ENCODE measurements at regions not wholly inside any gene's neighbourhood (a gene's known extent, or its start where the extent isn't known, plus 50 kb on each side); places are given as distances from the start of the nearest gene placed in this dataset.

- H3K4me3 ChIP-seq: no peak overlapping the region
- no peak overlapping the region for H2AFZ ChIP-seq (ENCODE audit: control insufficient read depth, low read depth, low read length)
- CTCF ChIA-PET: no interaction called here
- ATAC-seq: no peak
- H3K36me3 ChIP-seq (ENCODE audit: control insufficient read depth in 2 of 2, insufficient read depth in 2 of 2, low read length in 1 of 2): no peaks in the 10 kb centered on the region
- POLR2A ChIA-PET: no interaction called here
- RAD21 ChIA-PET (ENCODE audit: unreplicated experiment): no interaction called here
- no peaks in the 10 kb centered on the region for H3K4me1 ChIP-seq (ENCODE audit: control insufficient read depth, insufficient read depth, low read length)
- in situ Hi-C loops (cut with MboI) (no loop called here), intact Hi-C loops (cut with micrococcal nuclease; ENCODE audit: unreplicated experiment) (loop anchor here (5.0 kb wide), 1 partner anchor 108 kb away; no protein-coding TSS in a partner anchor)
- TF ChIP-seq TCF12 (IDR thresholded peaks at IDR 0.05; ENCODE audit: low read depth, low read length) (peak; percentile 25; the same call in 1 of the 2 replicates), ZNF274 (IDR thresholded peaks at IDR 0.05; ENCODE audit: insufficient read depth, insufficient read length) (no peak), IKZF1 (conservative IDR thresholded peaks at IDR 0.05) (no peak)
- BruUV-seq (replicated peaks): no TSS peak
- H4K20me1 ChIP-seq (ENCODE audit: control insufficient read depth, insufficient read depth): no peaks in the 10 kb centered on the region
- SMC1A ChIA-PET (ENCODE audit: uncharacterized antibody, unreplicated experiment): no interaction called here
- H3K9me3 ChIP-seq (replicated peaks; ENCODE audit: control insufficient read depth, insufficient read depth, low read length): no peaks in the 10 kb centered on the region; the same call in 2 of the 3 replicates
- no peak for DNase-seq (ENCODE audit: low read depth, low spot score)
- H3K27me3 ChIP-seq (replicated peaks in 1 of 2; ENCODE audit: control insufficient read depth in 2 of 2, insufficient read depth in 2 of 2, low read length in 1 of 2): no peaks in the 10 kb centered on the region
- no peak overlapping the region for H3K9ac ChIP-seq (ENCODE audit: control insufficient read depth, insufficient read depth, low read length)
- no peak overlapping the region for H3K4me2 ChIP-seq (ENCODE audit: control insufficient read depth, insufficient read depth)
- 46% methylated on average over 6 of the region's 6 CpGs for WGBS (ENCODE audit: insufficient coverage, insufficient replicate concordance, low lambda C conversion rate, missing lambda C conversion rate)
- H3K79me2 ChIP-seq (ENCODE audit: control insufficient read depth, insufficient read depth, low read length): no peaks in the 10 kb centered on the region
- H3K27ac ChIP-seq (ENCODE audit: control insufficient read depth, insufficient read depth): no peak overlapping the region
- no peak for FAIRE-seq
Measured at GRCh38 chr4:181909368-181909767, 333.8 kb upstream of the TENM3 start.

- in situ Hi-C loops (cut with MboI): no loop called here
- TF ChIP-seq ZSCAN29 (IDR thresholded peaks at IDR 0.05) (no peak), SMAD1 (IDR thresholded peaks at IDR 0.05; ENCODE audit: low read depth, partially characterized antibody) (no peak), ATF2 (IDR thresholded peaks at IDR 0.05; ENCODE audit: low read length) (no peak), ASH2L (IDR thresholded peaks at IDR 0.05; ENCODE audit: borderline replicate concordance, low read depth) (no peak), CREB1 (IDR thresholded peaks at IDR 0.05; ENCODE audit: low read depth) (no peak), MEF2A (IDR thresholded peaks at IDR 0.05; ENCODE audit: insufficient read depth, low read depth, low read length) (no peak), TARDBP (IDR thresholded peaks at IDR 0.05; ENCODE audit: borderline replicate concordance) (no peak), HCFC1 (IDR thresholded peaks at IDR 0.05; ENCODE audit: low read length) (no peak), E2F4 (IDR thresholded peaks at IDR 0.05; ENCODE audit: low read depth, low read length) (no peak), SMARCA5 (IDR thresholded peaks at IDR 0.05) (no peak), TCF3 (IDR thresholded peaks at IDR 0.05; ENCODE audit: borderline replicate concordance, insufficient read depth, low read depth, low read length) (no peak), RELB (IDR thresholded peaks at IDR 0.05; ENCODE audit: low read depth) (no peak), SREBF2 (IDR thresholded peaks at IDR 0.05; ENCODE audit: low read length) (no peak), CBFB (IDR thresholded peaks at IDR 0.05; ENCODE audit: low read depth) (no peak)
Measured at GRCh38 chr4:181911420-181911819, 331.8 kb upstream of the TENM3 start.

More at GRCh38 chr4:181911420-181911819, 331.8 kb upstream of the TENM3 start:
- H3K4me2 ChIP-seq (ENCODE audit: control insufficient read depth, insufficient read depth): no peak overlapping the region
- no peaks in the 10 kb centered on the region; the same call in 2 of the 3 replicates for H3K9me3 ChIP-seq (replicated peaks; ENCODE audit: control insufficient read depth, insufficient read depth, low read length)
- no peaks in the 10 kb centered on the region for H3K36me3 ChIP-seq (ENCODE audit: control insufficient read depth in 2 of 2, insufficient read depth in 2 of 2, low read length in 1 of 2)
- no peaks in the 10 kb centered on the region for H3K4me1 ChIP-seq (ENCODE audit: control insufficient read depth, insufficient read depth, low read length)
- ChIA-PET POLR2A (no interaction called here), RAD21 (ENCODE audit: unreplicated experiment) (no interaction called here), CTCF (interaction anchor here (0.7 kb wide), 1 partner anchor 26 kb away, joined by 3 read pairs; no protein-coding TSS in a partner anchor), SMC1A (ENCODE audit: uncharacterized antibody, unreplicated experiment) (interaction anchor here (1.5 kb wide), 1 partner anchor 14 kb away, joined by 3 read pairs; no protein-coding TSS in a partner anchor)
- FAIRE-seq (no peak), DNase-seq (ENCODE audit: low read depth, low spot score) (no peak), ATAC-seq (no peak)
- no peak overlapping the region for H2AFZ ChIP-seq (ENCODE audit: control insufficient read depth, low read depth, low read length)
- no peaks in the 10 kb centered on the region for H4K20me1 ChIP-seq (ENCODE audit: control insufficient read depth, insufficient read depth)
- H3K9ac ChIP-seq (ENCODE audit: control insufficient read depth, insufficient read depth, low read length): no peak overlapping the region
- WGBS (ENCODE audit: insufficient coverage, insufficient replicate concordance, low lambda C conversion rate, missing lambda C conversion rate): 0% methylated on average over 2 of the region's 2 CpGs
- BruUV-seq (replicated peaks): no TSS peak
- H3K27me3 ChIP-seq (replicated peaks in 1 of 2; ENCODE audit: control insufficient read depth in 2 of 2, insufficient read depth in 2 of 2, low read length in 1 of 2): no peaks in the 10 kb centered on the region
- H3K27ac ChIP-seq (ENCODE audit: control insufficient read depth, insufficient read depth): no peak overlapping the region
- intact Hi-C loops (cut with micrococcal nuclease; ENCODE audit: unreplicated experiment): no loop called here
- H3K4me3 ChIP-seq: no peak overlapping the region
- H3K79me2 ChIP-seq (ENCODE audit: control insufficient read depth, insufficient read depth, low read length): no peaks in the 10 kb centered on the region

Measured in GM12878 (cell line).